Right lobe of liver (tissue), 4 donors: ENCODE measurements at regions not wholly inside any gene's neighbourhood (a gene's known extent, or its start where the extent isn't known, plus 50 kb on each side); places are given as distances from the start of the nearest gene placed in this dataset.
"Not testable (repeated sequence)": the region's sequence is repeated elsewhere in the genome, so short reads cannot be mapped to it uniquely, and the experiment has no call there.

ENCODE experiments used
- CTCF ChIP-seq, 4 donors: fragments of 200-600 bp in 3 of 4; fragments of 450-650 bp in 1 of 4; IDR thresholded peaks; one replicate each; pipeline versions ENCODE4 v1.5.1 to v1.8.0; 2016 to 2022; ENCODE audit warnings: antibody characterized with exemption in 4 of 4, mild to moderate bottlenecking in 2 of 4
- POLR2A ChIP-seq: fragments of 450-650 bp; IDR thresholded peaks from one replicate; pipeline ENCODE4 v1.6.1; 2017; ENCODE audit warnings: antibody characterized with exemption, mild to moderate bottlenecking
- donor health status: DM: no; HTN: no; CAD: no.
- donor health status: DM: no; HTN: no; CAD: no.
- donor health status: DM: no; HTN: yes; CAD: no.

DNA sequence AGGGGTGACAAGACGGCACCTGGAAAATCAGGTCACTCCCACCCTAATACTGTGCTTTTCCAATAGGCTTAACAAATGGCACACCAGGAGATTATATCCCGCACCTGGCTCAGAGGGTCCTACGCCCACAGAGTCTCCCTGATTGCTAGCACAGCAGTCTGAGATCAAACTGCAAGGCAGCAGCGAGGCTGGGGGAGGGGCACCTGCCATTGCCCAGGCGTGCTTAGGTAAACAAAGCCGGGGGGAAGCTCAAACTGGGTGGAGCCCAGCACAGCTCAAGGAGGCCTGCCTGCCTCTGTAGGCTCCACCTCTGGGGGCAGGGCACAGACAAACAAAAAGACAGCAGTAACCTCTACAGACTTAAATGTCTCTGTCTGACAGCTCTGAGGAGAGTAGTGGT, 87.4 kb upstream of the PCED1B start:
- TF ChIP-seq CTCF (IDR thresholded peaks at IDR 0.05); POLR2A: not testable (repeated sequence)
